T-cell (primary cell): ENCODE measurements at regions not wholly inside any gene's neighbourhood (a gene's known extent, or its start where the extent isn't known, plus 50 kb on each side); places are given as distances from the start of the nearest gene placed in this dataset.

Experiments
- ATAC-seq, 4 experiments: fragments of 200-7000 bp in 3 of 4; fragments of 150-1000 bp in 1 of 4; cut with Tn5 transposase; replicated peaks in 1 of 4; 1 replicate in 3 of 4; 2 replicates in 1 of 4; pipeline ENCODE4 v1.10.0; 2021; ENCODE audit warnings: moderate library complexity in 3 of 4, mild to moderate bottlenecking in 2 of 4, moderate number of reproducible peaks in 1 of 4
- CTCF ChIA-PET, 2 donors: fragments of 300-600 bp; sonication (Branson Sonifier 250); formaldehyde crosslinking; loops; one replicate each; lab custom pipeline; 2022; ENCODE audit warnings: antibody characterized with exemption in 2 of 2; lab: Charles Lee
- POLR2A ChIA-PET, 2 donors: fragments of 300-600 bp; sonication (Branson Sonifier 250); formaldehyde crosslinking; loops; one replicate each; lab custom pipeline; 2022; ENCODE audit warnings: antibody characterized with exemption in 2 of 2; lab: Charles Lee
- DNase-seq, 35 experiments: peaks; one replicate each; pipeline versions ENCODE4 v3.0.0 to v3.0.0-alpha.2; 2013 to 2023
- H3K27ac ChIP-seq: one replicate; pipeline ENCODE4 v1.5.1; 2013; ENCODE audit warnings: low read length
- H3K27me3 ChIP-seq, 2 experiments: replicated peaks in 1 of 2; 1 replicate in 1 of 2; 2 replicates in 1 of 2; pipeline versions ENCODE4 v1.6.1 to v1.7.0; 2013; ENCODE audit warnings: low read length in 1 of 2, mixed read lengths in 1 of 2; ENCODE audit not compliant: control insufficient read depth in 2 of 2, insufficient read depth in 2 of 2; ENCODE audit errors: extremely low read depth in 1 of 2
- H3K36me3 ChIP-seq, 2 donors: 1 replicate in 1 of 2; 2 replicates in 1 of 2; pipeline versions ENCODE4 v1.6.1 to v1.7.0; 2013; ENCODE audit warnings: low read length in 1 of 2; ENCODE audit not compliant: control insufficient read depth in 2 of 2, insufficient read depth in 1 of 2; ENCODE audit errors: extremely low read depth in 1 of 2
- H3K4me1 ChIP-seq, 2 experiments: 1 replicate in 1 of 2; 2 replicates in 1 of 2; pipeline versions ENCODE4 v1.6.1 to v1.7.0; 2013; ENCODE audit warnings: low read length in 2 of 2, mixed read lengths in 1 of 2; ENCODE audit not compliant: insufficient read depth in 2 of 2, control insufficient read depth in 1 of 2; ENCODE audit errors: extremely low read depth in 1 of 2
- H3K4me3 ChIP-seq, 2 donors: 1 replicate in 1 of 2; 2 replicates in 1 of 2; pipeline versions ENCODE4 v1.5.1 to v1.7.0; 2013; ENCODE audit warnings: mild to moderate bottlenecking in 2 of 2, low read length in 1 of 2, moderate library complexity in 1 of 2; ENCODE audit not compliant: control insufficient read depth in 1 of 2; ENCODE audit errors: extremely low read depth in 1 of 2
- H3K9me3 ChIP-seq: 2 replicates; pipeline ENCODE4 v1.7.0; 2013
- H3K27ac Mint-ChIP-seq, 2 donors: one replicate each; pipeline ENCODE4 v1.8.0; 2020 to 2021; ENCODE audit warnings: mild to moderate bottlenecking in 2 of 2, mixed read lengths in 2 of 2
- H3K27me3 Mint-ChIP-seq, 2 donors: one replicate each; pipeline ENCODE4 v1.8.0; 2021 to 2022; ENCODE audit warnings: mixed read lengths in 2 of 2
- H3K36me3 Mint-ChIP-seq: one replicate; pipeline ENCODE4 v1.8.0; 2021; ENCODE audit warnings: mixed read lengths
- H3K4me1 Mint-ChIP-seq, 3 donors: one replicate each; pipeline ENCODE4 v1.8.0; 2020 to 2022; ENCODE audit warnings: mixed read lengths in 3 of 3, mild to moderate bottlenecking in 1 of 3
- H3K4me3 Mint-ChIP-seq, 3 donors: one replicate each; pipeline ENCODE4 v1.8.0; 2020 to 2022; ENCODE audit warnings: mild to moderate bottlenecking in 3 of 3, mixed read lengths in 3 of 3, moderate library complexity in 3 of 3
- H3K9me3 Mint-ChIP-seq, 3 donors: one replicate each; pipeline ENCODE4 v1.8.0; 2020 to 2022; ENCODE audit warnings: mixed read lengths in 3 of 3
- WGBS: methylation state at CpG from one replicate; pipeline ENCODE4 v1.1.5; 2013; ENCODE audit warnings: missing lambda C conversion rate; ENCODE audit not compliant: insufficient coverage; 5-methylcytosine and 5-hydroxymethylcytosine counted together

- H3K27me3 Mint-ChIP-seq = no peaks in the 10 kb centered on the region
- WGBS = 93% methylated on average over 2 of the region's 2 CpGs
- no peaks in the 10 kb centered on the region for H3K9me3 ChIP-seq
- CTCF ChIA-PET = no interaction called here
- H3K27me3 ChIP-seq = no peaks in the 10 kb centered on the region
- no peak overlapping the region for H3K4me3 ChIP-seq
- H3K4me3 Mint-ChIP-seq = no peak overlapping the region
- POLR2A ChIA-PET = no interaction called here
- peaks cover 14 to 32% (median 23%) of the 10 kb centered on the region in 3 donors for H3K9me3 Mint-ChIP-seq
- no peaks in the 10 kb centered on the region for H3K4me1 Mint-ChIP-seq
- H3K27ac Mint-ChIP-seq = no peak overlapping the region
- H3K36me3 ChIP-seq = no peaks in the 10 kb centered on the region
- no peaks in the 10 kb centered on the region for H3K4me1 ChIP-seq
- DNase-seq = no peak
- ATAC-seq = no peak
- no peaks in the 10 kb centered on the region for H3K36me3 Mint-ChIP-seq
- H3K27ac ChIP-seq = no peak overlapping the region
Observed at GRCh38 chr6:94184666-94185464, 765.5 kb upstream of the EPHA7 start.

- no peak overlapping the region for H3K4me3 ChIP-seq
- ChIA-PET CTCF (interaction anchor here in 1 of 2 donors (0.7 kb wide), 1 partner anchor 19 kb away, joined by 3 read pairs; no protein-coding TSS in a partner anchor), POLR2A (no interaction called here)
- DNase-seq = no peak
- H3K4me1 ChIP-seq = no peaks in the 10 kb centered on the region
- H3K4me3 Mint-ChIP-seq = no peak overlapping the region
- no peaks in the 10 kb centered on the region for H3K27me3 ChIP-seq
- no peak overlapping the region for H3K27ac Mint-ChIP-seq
- peaks cover 0 to 8% (median 7%) of the 10 kb centered on the region in 3 donors for H3K9me3 Mint-ChIP-seq
- no peaks in the 10 kb centered on the region for H3K27me3 Mint-ChIP-seq
- no peaks in the 10 kb centered on the region for H3K36me3 ChIP-seq
- H3K4me1 Mint-ChIP-seq = no peaks in the 10 kb centered on the region
- no CpG with 5 or more reads among the region's 2 CpGs for WGBS
- ATAC-seq = no peak
- H3K36me3 Mint-ChIP-seq = no peaks in the 10 kb centered on the region
- no peaks in the 10 kb centered on the region for H3K9me3 ChIP-seq
- no peak overlapping the region for H3K27ac ChIP-seq
Observed at GRCh38 chr6:94177429-94177828, 758.1 kb upstream of the EPHA7 start.

GRCh38 chr6:94175465-94175864 is 756.1 kb upstream of the EPHA7 start:
- H3K36me3 Mint-ChIP-seq = no peaks in the 10 kb centered on the region
- CTCF ChIA-PET = no interaction called here
- H3K27ac ChIP-seq = no peak overlapping the region
- H3K27me3 ChIP-seq = no peaks in the 10 kb centered on the region
- H3K4me3 ChIP-seq = no peak overlapping the region
- no peaks in the 10 kb centered on the region for H3K36me3 ChIP-seq
- DNase-seq = no peak
- ATAC-seq = no peak
- POLR2A ChIA-PET = no interaction called here
- H3K4me1 Mint-ChIP-seq = no peaks in the 10 kb centered on the region
- no peaks in the 10 kb centered on the region for H3K27me3 Mint-ChIP-seq
- no peak overlapping the region for H3K4me3 Mint-ChIP-seq
- H3K27ac Mint-ChIP-seq = no peak overlapping the region
- H3K9me3 ChIP-seq = no peaks in the 10 kb centered on the region
- peaks cover 8 to 16% (median 15%) of the 10 kb centered on the region in 3 donors for H3K9me3 Mint-ChIP-seq
- no CpG with 5 or more reads among the region's 2 CpGs for WGBS
- no peaks in the 10 kb centered on the region for H3K4me1 ChIP-seq

- CTCF ChIA-PET = no interaction called here
- H3K4me3 Mint-ChIP-seq = no peak overlapping the region
- Histone ChIP-seq H3K4me1 (no peaks in the 10 kb centered on the region), H3K36me3 (no peaks in the 10 kb centered on the region), H3K4me3 (no peak overlapping the region), H3K27ac (no peak overlapping the region), H3K27me3 (no peaks in the 10 kb centered on the region), H3K9me3 (no peaks in the 10 kb centered on the region)
- peaks cover 10 to 33% (median 22%) of the 10 kb centered on the region in 3 donors for H3K9me3 Mint-ChIP-seq
- DNase-seq (no peak), ATAC-seq (no peak)
- no peaks in the 10 kb centered on the region for H3K36me3 Mint-ChIP-seq
- no CpG with 5 or more reads among the region's 1 CpG for WGBS
- H3K27ac Mint-ChIP-seq = no peak overlapping the region
- H3K4me1 Mint-ChIP-seq = no peaks in the 10 kb centered on the region
- H3K27me3 Mint-ChIP-seq = no peaks in the 10 kb centered on the region
- POLR2A ChIA-PET = no interaction called here
Observed at GRCh38 chr6:94163877-94164276, 744.5 kb upstream of the EPHA7 start.

- no peak for ATAC-seq
- ChIA-PET CTCF (no interaction called here), POLR2A (no interaction called here)
- H3K27me3 Mint-ChIP-seq = no peaks in the 10 kb centered on the region
- no peaks in the 10 kb centered on the region for H3K4me1 Mint-ChIP-seq
- Histone ChIP-seq H3K9me3 (no peaks in the 10 kb centered on the region), H3K36me3 (no peaks in the 10 kb centered on the region), H3K27ac (no peak overlapping the region), H3K4me1 (no peaks in the 10 kb centered on the region), H3K4me3 (no peak overlapping the region), H3K27me3 (no peaks in the 10 kb centered on the region)
- H3K4me3 Mint-ChIP-seq = no peak overlapping the region
- WGBS = 100% methylated on average over 1 of the region's 2 CpGs
- H3K27ac Mint-ChIP-seq = no peak overlapping the region
- H3K36me3 Mint-ChIP-seq = no peaks in the 10 kb centered on the region
- peaks cover 5 to 10% (median 7%) of the 10 kb centered on the region in 3 donors for H3K9me3 Mint-ChIP-seq
- DNase-seq = no peak
Observed at GRCh38 chr6:94150886-94151285, 731.5 kb upstream of the EPHA7 start.

GRCh38 chr6:94144807-94145206 is 725.4 kb upstream of the EPHA7 start:
- H3K4me1 Mint-ChIP-seq = no peaks in the 10 kb centered on the region
- Histone ChIP-seq H3K36me3 (no peaks in the 10 kb centered on the region), H3K9me3 (no peaks in the 10 kb centered on the region), H3K27me3 (no peaks in the 10 kb centered on the region), H3K27ac (no peak overlapping the region), H3K4me1 (no peaks in the 10 kb centered on the region), H3K4me3 (no peak overlapping the region)
- H3K27ac Mint-ChIP-seq = no peak overlapping the region
- no peak overlapping the region for H3K4me3 Mint-ChIP-seq
- CTCF ChIA-PET = no interaction called here
- POLR2A ChIA-PET = no interaction called here
- H3K36me3 Mint-ChIP-seq = no peaks in the 10 kb centered on the region
- ATAC-seq (no peak), DNase-seq (no peak)
- H3K9me3 Mint-ChIP-seq = peaks cover 0 to 9% (median 5%) of the 10 kb centered on the region in 3 donors
- no peaks in the 10 kb centered on the region for H3K27me3 Mint-ChIP-seq
